H1 (cell line): ENCODE measurements at regions not wholly inside any gene's neighbourhood (a gene's known extent, or its start where the extent isn't known, plus 50 kb on each side); places are given as distances from the start of the nearest gene placed in this dataset.

Experiments
- CTCF ChIA-PET: fragments of 300-600 bp; sonication (Branson Sonifier 250); formaldehyde crosslinking; loops from one replicate; lab custom pipeline; 2021; ENCODE audit not compliant: partially characterized antibody; lab: Charles Lee
- POLR2A ChIA-PET: fragments of 300-600 bp; sonication (Branson Sonifier 250); formaldehyde crosslinking; loops from one replicate; lab custom pipeline; 2021; ENCODE audit warnings: inconsistent platforms; ENCODE audit not compliant: partially characterized antibody; lab: Charles Lee
- DNase-seq, 2 experiments: peaks; one replicate each; pipeline versions ENCODE4 v3.0.0 to v3.0.0-alpha.2; 2010 to 2022; ENCODE audit warnings: low spot score in 2 of 2, low read depth in 1 of 2, mixed read lengths in 1 of 2
- FAIRE-seq: peaks from 2 replicates; lab custom pipeline; 2011; peaks lifted over from hg19 to GRCh38; lab: Jason Lieb, UNC
- H2AFZ ChIP-seq: 2 replicates; pipeline ENCODE4 v1.8.1; 2012; ENCODE audit warnings: low read length, inconsistent platforms
- H2AK5ac ChIP-seq: 2 replicates; pipeline ENCODE4 v1.6.1; 2013; ENCODE audit warnings: low read depth, low read length
- H2BK120ac ChIP-seq: replicated peaks from 2 replicates; pipeline ENCODE3; 2013; ENCODE audit warnings: low read depth, low read length, inconsistent platforms
- H2BK12ac ChIP-seq: 2 replicates; pipeline ENCODE4 v1.6.1; 2013; ENCODE audit warnings: low read depth, low read length
- H2BK15ac ChIP-seq: 2 replicates; pipeline ENCODE4 v1.6.1; 2013; ENCODE audit warnings: low read length
- H2BK20ac ChIP-seq: 2 replicates; pipeline ENCODE4 v1.6.1; 2013; ENCODE audit warnings: low read length
- H2BK5ac ChIP-seq: 2 replicates; pipeline ENCODE4 v1.6.1; 2013; ENCODE audit warnings: low read depth, low read length
- H3K14ac ChIP-seq: 2 replicates; pipeline ENCODE4 v1.6.1; 2013; ENCODE audit warnings: inconsistent platforms; ENCODE audit not compliant: insufficient read length
- H3K18ac ChIP-seq: 2 replicates; pipeline ENCODE4 v1.6.1; 2013; ENCODE audit warnings: low read length; ENCODE audit errors: extremely low read depth
- H3K23ac ChIP-seq: 2 replicates; pipeline ENCODE4 v1.6.1; 2013; ENCODE audit warnings: inconsistent platforms; ENCODE audit not compliant: insufficient read length
- H3K23me2 ChIP-seq: 2 replicates; pipeline ENCODE4 v1.6.1; 2013; ENCODE audit warnings: low read depth, low read length
- H3K27ac ChIP-seq: 2 replicates; pipeline ENCODE4 v1.6.1; 2011; ENCODE audit warnings: low read depth, low read length, inconsistent platforms
- H3K27me3 ChIP-seq, 4 experiments: replicated peaks in 1 of 4; 1 replicate in 1 of 4; 2 replicates in 3 of 4; pipeline versions ENCODE4 v1.6.1 to v1.8.1; 2011 to 2013; ENCODE audit warnings: low read length in 3 of 4, mild to moderate bottlenecking in 3 of 4, inconsistent platforms in 2 of 4, mixed read lengths in 2 of 4, moderate library complexity in 1 of 4; ENCODE audit not compliant: control insufficient read depth in 3 of 4, insufficient read depth in 3 of 4; ENCODE audit errors: extremely low read depth in 1 of 4
- H3K36me3 ChIP-seq, 4 experiments: 2 replicates each; pipeline versions ENCODE4 v1.6.1 to v1.8.1; 2011 to 2013; ENCODE audit warnings: mild to moderate bottlenecking in 4 of 4, low read length in 3 of 4, moderate library complexity in 2 of 4, control low read depth in 1 of 4, inconsistent platforms in 1 of 4; ENCODE audit not compliant: insufficient read depth in 4 of 4, control insufficient read depth in 2 of 4
- H3K4ac ChIP-seq: replicated peaks from 2 replicates; pipeline ENCODE3; 2013; ENCODE audit warnings: low read length, low read depth, mixed read lengths, inconsistent platforms; ENCODE audit not compliant: insufficient read length
- H3K4me1 ChIP-seq, 4 experiments: replicated peaks in 1 of 4; 1 replicate in 1 of 4; 2 replicates in 3 of 4; pipeline versions ENCODE4 v1.6.1 to v1.8.1; 2011 to 2013; ENCODE audit warnings: low read length in 3 of 4, inconsistent platforms in 2 of 4, mixed read lengths in 1 of 4; ENCODE audit not compliant: insufficient read depth in 4 of 4, control insufficient read depth in 3 of 4
- H3K4me2 ChIP-seq, 2 experiments: 2 replicates each; pipeline versions ENCODE4 v1.6.1 to v1.8.1; 2011 to 2013; ENCODE audit warnings: low read depth in 2 of 2, low read length in 2 of 2, control low read depth in 1 of 2, inconsistent platforms in 1 of 2, mild to moderate bottlenecking in 1 of 2; ENCODE audit not compliant: insufficient read depth in 1 of 2
- H3K4me3 ChIP-seq, 4 experiments: fragments of 200-600, 300-600 bp in 1 of 4; sonication (generic), shearing (Covaris generic), sonication (Bioruptor Twin) in 1 of 4; 2 replicates each; pipeline versions ENCODE4 v1.5.1 to v1.8.1; 2011 to 2016; ENCODE audit warnings: low read length in 4 of 4, low read depth in 3 of 4, control low read depth in 2 of 4, inconsistent platforms in 2 of 4, mild to moderate bottlenecking in 2 of 4, mixed read lengths in 1 of 4, moderate library complexity in 1 of 4; ENCODE audit not compliant: insufficient read depth in 2 of 4; ENCODE audit errors: extremely low read depth in 1 of 4
- H3K56ac ChIP-seq: replicated peaks from 2 replicates; pipeline ENCODE3; 2013; ENCODE audit warnings: low read depth, mild to moderate bottlenecking, mixed read lengths, low read length, inconsistent platforms; ENCODE audit not compliant: insufficient read length
- H3K79me1 ChIP-seq: 2 replicates; pipeline ENCODE4 v1.6.1; 2013; ENCODE audit warnings: low read depth, low read length, control low read depth
- H3K79me2 ChIP-seq, 2 experiments: 2 replicates each; pipeline versions ENCODE4 v1.6.1 to v1.8.1; 2012 to 2013; ENCODE audit warnings: low read length in 2 of 2, mild to moderate bottlenecking in 2 of 2, inconsistent platforms in 1 of 2; ENCODE audit not compliant: insufficient read depth in 2 of 2, control insufficient read depth in 1 of 2
- H3K9ac ChIP-seq, 4 experiments: replicated peaks in 1 of 4; 1 replicate in 1 of 4; 2 replicates in 3 of 4; pipeline versions ENCODE4 v1.6.1 to v1.8.1; 2011 to 2013; ENCODE audit warnings: low read depth in 3 of 4, low read length in 3 of 4, control low read depth in 2 of 4, mild to moderate bottlenecking in 2 of 4, moderate library complexity in 2 of 4, inconsistent platforms in 1 of 4; ENCODE audit errors: extremely low read depth in 1 of 4
- H3K9me3 ChIP-seq, 2 experiments: 2 replicates each; pipeline versions ENCODE4 v1.6.1 to v1.8.1; 2012 to 2013; ENCODE audit warnings: mild to moderate bottlenecking in 2 of 2, moderate library complexity in 2 of 2, control low read depth in 1 of 2, inconsistent platforms in 1 of 2, low read depth in 1 of 2, low read length in 1 of 2, mixed read lengths in 1 of 2; ENCODE audit not compliant: insufficient read depth in 2 of 2
- H4K20me1 ChIP-seq, 2 experiments: replicated peaks in 1 of 2; 2 replicates each; pipeline versions ENCODE3 to v1.8.1; 2011 to 2013; ENCODE audit warnings: inconsistent platforms in 2 of 2, low read length in 2 of 2, mild to moderate bottlenecking in 1 of 2; ENCODE audit not compliant: insufficient read depth in 2 of 2, control insufficient read depth in 1 of 2
- H4K5ac ChIP-seq: 2 replicates; pipeline ENCODE4 v1.6.1; 2013; ENCODE audit warnings: low read length, low read depth, mixed read lengths, inconsistent platforms; ENCODE audit not compliant: insufficient read length
- H4K8ac ChIP-seq: 2 replicates; pipeline ENCODE4 v1.8.0; 2013; ENCODE audit warnings: mild to moderate bottlenecking, moderate library complexity, low read length, inconsistent platforms; ENCODE audit not compliant: insufficient read depth; ENCODE audit errors: extremely low read depth
- H4K91ac ChIP-seq: replicated peaks from 2 replicates; pipeline ENCODE3; 2013; ENCODE audit warnings: low read length, mixed read lengths, inconsistent platforms; ENCODE audit not compliant: insufficient read length
- ASH2L ChIP-seq: fragments of 200-600, 300-600 bp; sonication (generic); IDR thresholded peaks from one replicate; pipeline ENCODE4 v1.7.1; 2017; ENCODE audit warnings: low read length
- BCL11A ChIP-seq, 2 experiments: IDR thresholded peaks; one replicate each; pipeline ENCODE4 v1.6.1; 2011; ENCODE audit warnings: low read depth in 2 of 2, low read length in 2 of 2, mild to moderate bottlenecking in 2 of 2
- CHD1 ChIP-seq: IDR thresholded peaks from 2 replicates; pipeline ENCODE4 v1.6.1; 2012; ENCODE audit warnings: low read depth, low read length, improper control_type of control experiment
- EGR1 ChIP-seq: IDR thresholded peaks from 2 replicates; pipeline ENCODE4 v1.6.1; 2011; ENCODE audit warnings: low read depth, low read length, borderline replicate concordance
- GABPA ChIP-seq: IDR thresholded peaks from 2 replicates; pipeline ENCODE4 v1.6.1; 2011; ENCODE audit warnings: mild to moderate bottlenecking, low read length, moderate library complexity, borderline replicate concordance; ENCODE audit not compliant: insufficient read depth
- HDAC2 ChIP-seq, 2 experiments: fragments of 300-600 bp in 1 of 2; sonication (generic) in 1 of 2; IDR thresholded peaks; 2 replicates each; pipeline ENCODE4 v1.6.1; 2011 to 2012; ENCODE audit warnings: low read depth in 2 of 2, low read length in 2 of 2, mild to moderate bottlenecking in 2 of 2, moderate library complexity in 2 of 2, borderline replicate concordance in 1 of 2, inconsistent platforms in 1 of 2
- POLR2A ChIP-seq, 2 experiments: IDR thresholded peaks; 1 replicate in 1 of 2; 2 replicates in 1 of 2; pipeline ENCODE4 v1.6.1; 2011; ENCODE audit warnings: low read depth in 2 of 2, low read length in 2 of 2, mild to moderate bottlenecking in 2 of 2; ENCODE audit errors: control extremely low read depth in 1 of 2
- RAD21 ChIP-seq, 2 experiments: IDR thresholded peaks in 1 of 2; conservative IDR thresholded peaks in 1 of 2; 2 replicates each; pipeline ENCODE4 v1.6.1; 2011; ENCODE audit warnings: low read depth in 2 of 2, low read length in 2 of 2, improper control_type of control experiment in 1 of 2, inconsistent platforms in 1 of 2, mild to moderate bottlenecking in 1 of 2, moderate library complexity in 1 of 2
- SAP30 ChIP-seq: fragments of 300-600 bp; sonication (generic); IDR thresholded peaks from 2 replicates; pipeline ENCODE4 v1.7.1; 2012; ENCODE audit warnings: low read length, moderate library complexity, mild to moderate bottlenecking, inconsistent platforms; ENCODE audit not compliant: insufficient read depth, insufficient replicate concordance
- WGBS, 2 experiments: shearing (Covaris generic) in 1 of 2; methylation state at CpG; one replicate each; pipeline versions ENCODE4 v1.1.6 to v1.1.7; 2013 to 2015; ENCODE audit warnings: low lambda C conversion rate in 2 of 2, mixed read lengths in 2 of 2, inconsistent platforms in 1 of 2, low coverage in 1 of 2, missing lambda C conversion rate in 1 of 2; ENCODE audit not compliant: insufficient replicate concordance in 2 of 2, insufficient coverage in 1 of 2, insufficient read length in 1 of 2; ENCODE audit errors: extremely low coverage in 1 of 2, missing lambda C conversion rate in 1 of 2; 5-methylcytosine and 5-hydroxymethylcytosine counted together
- TF ChIP-seq, protein P1 (sequence below): IDR thresholded peaks from 2 replicates; pipeline ENCODE4 v1.6.1; 2012; ENCODE audit warnings: low read length, inconsistent platforms

DNA sequence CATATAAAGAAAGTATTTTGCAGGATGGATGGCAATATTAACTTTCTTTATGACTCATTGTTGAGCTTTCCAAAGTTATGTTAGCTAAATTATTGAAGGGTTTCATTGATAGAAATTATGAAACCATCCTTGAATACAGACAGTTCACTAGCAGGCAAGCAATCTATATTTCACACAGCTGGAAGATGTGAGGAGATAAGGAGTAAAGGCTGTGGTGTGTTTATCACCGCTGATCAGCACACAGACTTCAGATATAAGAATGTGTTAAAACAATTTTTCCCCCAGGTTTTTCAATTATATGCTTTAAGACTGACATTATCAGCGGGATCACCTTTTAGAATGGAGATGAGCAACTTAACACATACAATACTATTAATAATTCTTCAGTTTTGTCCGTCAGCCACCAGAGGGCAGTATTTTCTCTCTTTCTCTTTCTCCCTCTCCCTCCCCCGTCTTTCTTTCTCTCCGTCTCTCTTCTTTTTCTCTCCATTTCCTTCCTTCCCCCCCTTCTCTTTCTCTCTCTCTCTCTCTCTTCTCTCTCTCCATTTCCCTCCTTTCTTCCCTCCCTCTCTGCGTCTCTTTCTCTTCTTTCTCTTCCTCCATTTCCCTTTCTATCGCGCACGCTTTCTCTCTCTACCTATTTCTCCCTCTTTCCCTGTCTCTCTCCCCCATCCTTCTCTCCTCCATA, 62.9 kb upstream of the FAM171A1 start:
- DNase-seq: no peak
- peak overlapping the region; percentile 98 for H2AFZ ChIP-seq
- TF ChIP-seq CHD1 (no peak), EGR1 (no peak), HDAC2 (IDR thresholded peaks at IDR 0.05; ENCODE audit: borderline replicate concordance in 1 of 2, low read depth in 2 of 2, low read length in 2 of 2) (no peak), RAD21 (IDR thresholded peaks at IDR 0.05 in 1 of 2, conservative IDR thresholded peaks at IDR 0.05 in 1 of 2; ENCODE audit: low read depth in 2 of 2, low read length in 2 of 2) (peak; percentile 73 to 75), POLR2A (IDR thresholded peaks at IDR 0.05; ENCODE audit: control extremely low read depth in 1 of 2, low read depth in 2 of 2, low read length in 2 of 2) (no peak), BCL11A (IDR thresholded peaks at IDR 0.05; ENCODE audit: low read depth in 2 of 2, low read length in 2 of 2) (no peak), ASH2L (no peak), GABPA (no peak), SAP30 (no peak)
- TF ChIP-seq, protein P1, sequence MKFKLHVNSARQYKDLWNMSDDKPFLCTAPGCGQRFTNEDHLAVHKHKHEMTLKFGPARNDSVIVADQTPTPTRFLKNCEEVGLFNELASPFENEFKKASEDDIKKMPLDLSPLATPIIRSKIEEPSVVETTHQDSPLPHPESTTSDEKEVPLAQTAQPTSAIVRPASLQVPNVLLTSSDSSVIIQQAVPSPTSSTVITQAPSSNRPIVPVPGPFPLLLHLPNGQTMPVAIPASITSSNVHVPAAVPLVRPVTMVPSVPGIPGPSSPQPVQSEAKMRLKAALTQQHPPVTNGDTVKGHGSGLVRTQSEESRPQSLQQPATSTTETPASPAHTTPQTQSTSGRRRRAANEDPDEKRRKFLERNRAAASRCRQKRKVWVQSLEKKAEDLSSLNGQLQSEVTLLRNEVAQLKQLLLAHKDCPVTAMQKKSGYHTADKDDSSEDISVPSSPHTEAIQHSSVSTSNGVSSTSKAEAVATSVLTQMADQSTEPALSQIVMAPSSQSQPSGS: no peak

More for the DNA sequence above, 62.9 kb upstream of the FAM171A1 start:
- H3K4ac ChIP-seq: no peak overlapping the region
- H3K4me2 ChIP-seq: peak overlapping the region; percentile 58 to 72; a peak in 3 of 4 replicates
- 0 out of 2 replicates have a peak overlapping the region, but pooled peaks have one; percentile 27 for H2BK12ac ChIP-seq
- H2BK5ac ChIP-seq: no peak overlapping the region
- no peak overlapping the region for H2BK120ac ChIP-seq
- H3K23ac ChIP-seq: no peak overlapping the region
- H4K20me1 ChIP-seq: no peaks in the 10 kb centered on the region
- 28 to 100% methylated on average over 3 to 9 of the region's 9 CpGs for WGBS, 2 experiments
- ChIA-PET CTCF (interaction anchor here (0.5 to 2.0 kb wide), 23 partner anchors 9 to 442 kb away, joined by 3 to 18 read pairs (median 3); partner anchors contain the start of gene ITGA8), POLR2A (no interaction called here)
- H3K14ac ChIP-seq: no peak overlapping the region
- H3K79me1 ChIP-seq: no peaks in the 10 kb centered on the region
- H3K56ac ChIP-seq: no peak overlapping the region
- H3K79me2 ChIP-seq: no peaks in the 10 kb centered on the region
- peaks cover 0 to 6% (median 3%) of the 10 kb centered on the region in 4 experiments; a peak in 2 of 7 replicates for H3K27me3 ChIP-seq
- H3K4me1 ChIP-seq: no peaks in the 10 kb centered on the region
- H3K9me3 ChIP-seq: no peaks in the 10 kb centered on the region
- H3K36me3 ChIP-seq: no peaks in the 10 kb centered on the region
- no peak overlapping the region for H3K27ac ChIP-seq
- H3K4me3 ChIP-seq: peak overlapping the region in 2 of 4 experiments; percentile 48 to 50; a peak in 3 of 8 replicates
- peak; percentile 19 for FAIRE-seq
- H2AK5ac ChIP-seq: no peak overlapping the region
- H3K9ac ChIP-seq: peak overlapping the region in 1 of 4 experiments; percentile 40; a peak in 1 of 7 replicates
- H3K18ac ChIP-seq: no peak overlapping the region
- no peak overlapping the region for H4K8ac ChIP-seq
- H4K91ac ChIP-seq: no peak overlapping the region
- peaks cover 3% of the 10 kb centered on the region; the same call in 1 of the 2 replicates for H3K23me2 ChIP-seq
- H2BK20ac ChIP-seq: no peak overlapping the region
- H4K5ac ChIP-seq: no peak overlapping the region
- no peak overlapping the region for H2BK15ac ChIP-seq
